SW 1271 (cell line): ENCODE measurements at regions not wholly inside any gene's neighbourhood (a gene's known extent, or its start where the extent isn't known, plus 50 kb on each side); places are given as distances from the start of the nearest gene placed in this dataset.
A peak's percentile ranks its signal among the peaks of the same experiment; 100 is the strongest.
"Not testable (repeated sequence)": the region's sequence is repeated elsewhere in the genome, so short reads cannot be mapped to it uniquely, and the experiment has no call there.

Experiments
- DNase-seq, 2 experiments: peaks; one replicate each; lab custom pipeline; 2025; lab: John Stamatoyannopoulos, UW

GRCh38 chr4:154164931-154165839 is 326.4 kb downstream of the DCHS2 start:
- DNase-seq: peak; percentile 6 to 74

DNA sequence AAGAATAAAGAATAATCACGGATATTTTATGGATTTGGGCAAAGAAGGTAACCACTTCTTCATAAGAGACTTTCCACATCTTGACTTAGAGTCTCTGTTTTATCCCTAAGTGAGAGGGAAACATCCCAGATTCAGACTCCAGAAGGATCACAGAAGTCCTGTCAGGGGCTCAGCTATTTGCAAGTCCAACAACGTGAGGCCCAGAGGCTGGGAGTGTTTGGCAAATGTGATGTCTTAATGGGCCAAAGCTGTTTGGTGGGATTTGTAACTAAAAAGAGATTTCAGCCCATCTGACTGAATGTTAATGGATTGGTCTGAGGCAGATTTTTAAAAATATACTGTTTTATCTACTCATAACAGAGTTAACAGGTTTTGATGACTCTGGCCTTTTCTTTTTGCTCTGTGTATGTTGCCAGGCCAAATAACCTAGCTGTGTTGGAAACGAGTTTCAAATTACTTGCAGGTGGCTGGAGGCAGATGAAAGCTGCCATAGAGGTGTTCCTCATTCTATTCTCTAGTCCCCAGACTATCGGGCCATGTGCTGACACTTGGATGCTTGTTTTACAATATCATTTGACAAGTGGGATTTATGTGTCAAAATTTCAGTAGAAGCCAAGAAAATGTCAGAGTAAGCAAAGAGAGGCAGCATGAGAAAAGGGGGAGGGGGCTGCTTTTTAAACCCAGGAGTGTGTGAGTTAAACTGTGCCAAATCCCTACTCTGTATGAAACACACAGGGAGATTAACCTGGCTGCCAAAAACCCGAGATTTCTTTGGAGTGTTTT is 330.9 kb downstream of the DCHS2 start:
- no peak for DNase-seq

GRCh38 chr4:154158361-154159155 is 333.0 kb downstream of the DCHS2 start:
- DNase-seq: no peak

- DNase-seq: no peak
These were observed 339.1 kb downstream of the DCHS2 start for GRCh38 chr4:154152546-154152945.

DNA sequence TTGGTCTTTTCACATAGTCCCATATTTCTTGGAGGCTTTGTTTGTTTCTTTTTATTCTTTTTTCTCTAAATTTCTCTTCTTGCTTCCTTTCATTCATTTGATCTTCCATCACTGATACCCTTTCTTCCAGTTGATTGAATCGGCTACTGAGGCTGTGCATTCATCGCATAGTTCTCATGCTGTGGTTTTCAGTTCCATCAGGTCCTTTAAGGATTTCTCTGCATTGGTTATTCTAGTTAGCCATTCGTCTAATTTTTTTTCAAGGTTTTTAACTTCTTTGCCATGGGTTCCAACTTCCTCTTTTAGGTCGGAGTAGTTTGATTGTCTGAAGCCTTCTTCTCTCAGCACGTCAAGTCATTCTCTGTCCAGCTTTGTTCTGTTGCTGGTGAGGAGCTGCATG is 342.4 kb downstream of the DCHS2 start:
- not testable (repeated sequence) for DNase-seq

DNA sequence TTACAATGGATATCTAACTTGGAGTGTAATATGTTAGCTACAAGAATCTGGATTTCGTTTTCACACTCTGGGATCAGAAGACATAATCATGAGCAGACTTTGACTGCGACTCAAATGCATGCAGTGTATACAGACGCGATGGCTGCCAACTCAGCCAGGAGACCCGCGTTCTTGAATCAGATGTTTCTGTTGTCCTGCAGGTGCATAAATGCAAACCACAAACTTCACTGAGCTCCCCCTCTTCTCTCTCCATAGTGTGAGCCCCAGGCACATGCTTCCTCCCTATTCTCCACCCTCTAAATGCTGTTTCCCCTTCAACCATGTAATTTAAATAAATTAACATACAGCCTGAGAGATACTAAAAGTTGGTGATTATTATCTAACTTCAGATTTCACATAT is 347.9 kb downstream of the DCHS2 start:
- no peak for DNase-seq

DNA sequence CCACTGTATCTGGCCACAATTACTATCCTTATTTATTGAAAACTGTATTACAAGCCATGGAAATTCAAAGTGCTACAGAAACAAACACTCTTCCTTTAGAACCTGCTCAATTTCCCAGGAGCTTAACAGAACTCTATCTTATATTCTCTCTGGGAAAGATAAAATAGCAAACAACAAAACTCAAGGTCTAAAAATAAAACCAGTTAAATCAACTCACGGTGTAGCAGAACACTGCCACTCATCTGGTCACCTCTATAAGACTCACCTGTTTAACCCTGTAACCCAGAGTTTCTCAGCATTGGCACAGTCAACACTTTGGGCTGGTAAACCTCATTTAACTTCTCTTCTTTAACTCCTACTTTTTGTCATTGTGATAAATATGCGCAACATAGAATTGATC is 348.9 kb downstream of the DCHS2 start:
- no peak for DNase-seq

- no peak for DNase-seq
These were observed 350.7 kb downstream of the DCHS2 start for GRCh38 chr4:154140869-154141268.

GRCh38 chr4:154137320-154137905 is 348.5 kb upstream of the SFRP2 start:
- no peak for DNase-seq

- no peak for DNase-seq
These were observed 346.7 kb upstream of the SFRP2 start for GRCh38 chr4:154135576-154135975.

GRCh38 chr4:154132406-154132805 is 343.5 kb upstream of the SFRP2 start:
- peak in 1 of 2 experiments; percentile 4 for DNase-seq

GRCh38 chr4:154126276-154126675 is 337.4 kb upstream of the SFRP2 start:
- DNase-seq: no peak

DNA sequence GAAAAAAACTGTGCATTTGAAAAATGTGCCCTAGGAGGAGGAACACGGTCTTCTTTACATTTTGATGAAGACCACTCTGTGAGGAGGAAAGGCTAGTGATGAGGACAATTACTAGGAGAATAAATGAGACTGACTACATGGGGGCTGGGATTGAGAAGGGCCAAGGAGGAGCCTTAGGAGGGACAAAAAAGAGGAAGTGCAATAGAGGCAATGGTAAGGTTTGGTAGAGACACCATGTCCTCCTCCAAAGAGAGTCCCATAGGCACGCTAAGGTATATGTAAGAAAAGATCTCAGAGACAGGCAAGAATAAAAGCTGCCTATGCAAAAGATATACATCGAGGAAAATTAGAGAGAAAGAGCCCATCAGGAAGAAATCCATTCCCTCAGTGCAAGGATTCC is 336.5 kb upstream of the SFRP2 start:
- DNase-seq: no peak

DNA sequence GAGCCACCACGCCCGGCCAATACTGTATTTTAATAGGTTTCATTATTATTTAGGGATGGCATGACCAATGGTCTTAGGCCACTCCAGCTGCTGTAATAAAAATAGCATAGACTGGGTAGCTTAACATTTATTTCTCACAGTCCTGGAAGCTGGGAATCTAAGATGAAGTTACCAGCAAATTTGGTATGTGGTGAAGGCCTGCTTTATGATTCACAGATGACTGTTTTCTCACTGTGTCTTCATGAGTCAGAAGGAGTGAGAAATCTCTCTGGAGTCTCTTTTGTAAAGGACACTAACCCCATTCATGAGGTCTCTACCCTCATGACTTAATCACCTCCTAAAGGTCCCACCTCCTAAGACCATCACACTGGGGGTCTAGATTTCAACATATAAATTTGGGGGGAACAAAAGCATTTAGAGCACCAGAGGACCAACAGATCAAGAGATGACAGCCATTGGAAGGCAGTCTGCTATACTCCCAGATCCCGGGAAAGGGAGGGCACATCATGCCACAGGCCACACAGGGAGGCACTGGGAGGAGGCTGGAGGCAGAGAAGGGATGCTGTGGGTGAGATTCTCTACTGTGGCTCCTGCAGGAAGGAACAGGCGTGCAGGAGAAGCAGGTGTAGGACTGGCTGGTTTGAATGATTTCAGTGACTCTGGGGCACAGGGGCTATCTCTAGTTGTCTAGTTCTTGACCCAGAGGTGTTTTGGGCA is 335.8 kb upstream of the SFRP2 start:
- DNase-seq: peak in 1 of 2 experiments; percentile 45

DNA sequence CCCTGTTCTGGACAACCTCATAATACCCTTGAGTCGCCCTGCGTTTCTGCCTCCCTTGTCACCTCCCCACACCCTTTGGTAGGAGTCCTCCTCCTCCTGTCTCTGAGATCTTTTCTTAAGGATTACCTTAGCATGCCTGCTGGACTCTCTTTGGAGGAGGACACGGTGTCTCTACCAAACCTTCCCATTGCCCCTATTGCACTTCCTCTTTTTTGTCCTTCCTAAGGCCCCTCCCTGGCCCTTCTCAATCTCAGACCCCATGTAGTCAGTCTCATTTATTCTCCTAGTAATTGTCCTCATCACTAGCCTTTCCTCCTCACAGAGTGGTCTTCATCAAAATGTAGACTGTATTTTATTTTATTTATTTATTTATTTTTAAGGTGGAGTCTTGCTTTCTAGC is 335.0 kb upstream of the SFRP2 start:
- no peak for DNase-seq

DNA sequence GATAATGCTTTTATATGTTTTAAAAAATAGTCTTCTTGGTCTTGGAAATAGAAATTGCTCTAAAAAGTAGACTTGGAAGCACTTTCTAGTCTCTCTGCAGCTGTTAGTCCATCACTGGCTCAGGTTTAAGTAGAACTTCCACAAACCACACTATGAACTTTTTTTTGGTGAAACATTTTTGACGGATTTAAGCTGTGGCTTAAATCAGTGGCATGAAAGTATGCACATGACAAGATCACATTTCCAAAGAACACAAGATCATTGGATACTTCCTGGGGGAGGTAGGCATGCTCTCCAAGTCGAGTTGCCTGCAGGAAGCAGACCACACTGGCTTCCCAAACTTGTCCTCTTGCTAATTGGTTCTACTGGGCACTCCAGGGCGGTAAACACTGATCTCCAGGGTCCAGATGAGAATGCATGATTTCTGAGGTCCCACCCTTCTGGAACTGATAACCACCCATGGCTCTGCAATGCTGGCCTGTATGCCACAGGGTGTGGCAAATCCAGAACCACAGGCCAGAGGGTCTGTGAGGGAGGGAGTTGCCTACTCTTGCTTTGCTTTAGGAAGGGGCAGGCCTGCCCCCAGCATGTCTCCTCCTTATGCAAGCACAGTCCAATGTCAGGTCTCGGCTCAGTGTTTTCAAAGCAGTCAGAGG is 331.9 kb upstream of the SFRP2 start:
- no peak for DNase-seq

- no peak for DNase-seq
These were observed 331.3 kb upstream of the SFRP2 start for GRCh38 chr4:154120006-154120676.

DNA sequence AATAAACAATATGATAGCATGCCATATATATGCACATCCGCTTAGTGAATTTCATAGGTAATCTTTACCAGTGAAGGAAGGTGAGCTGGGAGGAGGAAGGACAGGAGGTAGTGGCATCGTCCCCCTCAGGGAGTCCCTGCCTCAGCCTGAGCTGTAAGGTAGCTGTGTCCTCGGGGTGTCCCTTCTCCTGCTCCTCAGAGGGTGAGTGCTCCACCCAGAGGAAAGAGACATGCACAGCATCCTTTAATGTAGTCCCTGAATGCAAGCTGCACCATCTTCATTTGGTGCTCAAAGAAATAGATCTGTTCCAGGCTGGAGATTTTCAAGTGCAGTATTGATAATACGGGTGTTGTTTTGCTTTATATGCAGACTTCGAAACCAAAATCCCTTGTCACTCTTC is 330.4 kb upstream of the SFRP2 start:
- DNase-seq: no peak

DNA sequence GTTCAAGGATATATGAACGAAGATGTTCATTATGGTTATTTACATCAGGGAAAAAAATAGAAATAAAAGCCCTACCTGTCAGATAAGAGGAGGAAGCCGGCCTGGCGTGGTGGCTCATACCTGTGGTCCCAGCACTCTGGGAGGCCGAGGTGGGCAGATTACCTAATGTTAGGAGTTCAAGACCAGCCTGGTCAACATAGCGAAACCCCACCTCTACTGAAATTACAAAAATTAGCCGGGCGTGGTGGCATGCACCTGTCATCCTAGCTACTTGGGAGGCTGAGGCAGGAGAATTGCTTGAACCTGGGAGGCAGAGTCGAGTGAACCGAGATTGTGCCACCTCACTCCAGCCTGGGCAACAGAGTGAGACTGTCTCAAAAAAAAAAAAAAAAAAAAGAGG is 328.8 kb upstream of the SFRP2 start:
- DNase-seq: not testable (repeated sequence)

- DNase-seq: no peak
These were observed 318.5 kb upstream of the SFRP2 start for GRCh38 chr4:154107337-154107736.
